ENCODE measurements at regions not wholly inside any gene's neighbourhood (a gene's known extent, or its start where the extent isn't known, plus 50 kb on each side); places are given as distances from the start of the nearest gene placed in this dataset.

DNA sequence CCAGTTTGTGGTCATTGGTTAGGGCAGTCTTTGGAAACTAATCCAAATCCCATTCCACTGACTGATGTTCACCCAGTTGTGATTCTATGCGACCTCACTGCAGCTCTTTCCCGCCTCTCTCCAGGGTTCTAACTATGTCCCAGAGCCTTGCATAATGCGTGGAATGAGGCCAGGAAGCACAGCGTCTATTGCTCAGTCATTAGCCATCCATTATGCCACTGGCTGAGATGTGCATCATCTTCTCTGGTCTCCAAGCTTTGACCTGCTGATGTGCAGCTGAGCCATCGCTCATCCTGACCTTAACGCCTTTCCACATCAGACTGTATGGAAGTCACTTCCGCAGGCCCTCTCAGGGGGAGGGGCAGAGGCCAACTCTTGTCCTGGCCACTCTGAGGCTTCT lies 115.4 kb upstream of the VRK1 start:
- H3K36me3 Mint-ChIP-seq (ENCODE audit: insufficient read depth in 1 of 3, low read depth in 3 of 3), result no peaks in the 10 kb centered on the region
- H3K4me1 Mint-ChIP-seq, result peaks cover 2 to 4% of the 10 kb centered on the region in 2 experiments; a peak in 3 of 4 replicates
- H3K18ac ChIP-seq (ENCODE audit: insufficient read length, low read depth, low read length), result no peak overlapping the region
- H2AFZ ChIP-seq (ENCODE audit: low read length), result no peak overlapping the region
- H3K4me3 Mint-ChIP-seq, result no peak overlapping the region
- no peak overlapping the region for H2BK15ac ChIP-seq (ENCODE audit: low read depth, low read length)
- H4K8ac ChIP-seq (replicated peaks; ENCODE audit: insufficient read length, low read depth, low read length), result no peak overlapping the region
- H3K14ac ChIP-seq (ENCODE audit: insufficient read depth, low read length), result no peak overlapping the region
- H3K27me3 Mint-ChIP-seq (ENCODE audit: low read depth), result peaks cover 98% of the 10 kb centered on the region
- H3K56ac ChIP-seq (ENCODE audit: insufficient read length, low read depth, low read length), result no peak overlapping the region
- H3K27me3 ChIP-seq (ENCODE audit: insufficient read depth, low read length), result peaks cover 15% of the 10 kb centered on the region; the same call in 1 of the 2 replicates
- no peak overlapping the region for H3K4me2 ChIP-seq (ENCODE audit: insufficient read depth, insufficient read length, low read length)
- no peaks in the 10 kb centered on the region for H4K20me1 ChIP-seq (ENCODE audit: control insufficient read depth, insufficient read depth, insufficient read length)
- no peak overlapping the region for H2BK5ac ChIP-seq (ENCODE audit: insufficient read length, low read length)
- H2BK20ac ChIP-seq (ENCODE audit: low read depth, low read length, poor library complexity, severe bottlenecking), result no peak overlapping the region
- TF ChIP-seq, protein P1, sequence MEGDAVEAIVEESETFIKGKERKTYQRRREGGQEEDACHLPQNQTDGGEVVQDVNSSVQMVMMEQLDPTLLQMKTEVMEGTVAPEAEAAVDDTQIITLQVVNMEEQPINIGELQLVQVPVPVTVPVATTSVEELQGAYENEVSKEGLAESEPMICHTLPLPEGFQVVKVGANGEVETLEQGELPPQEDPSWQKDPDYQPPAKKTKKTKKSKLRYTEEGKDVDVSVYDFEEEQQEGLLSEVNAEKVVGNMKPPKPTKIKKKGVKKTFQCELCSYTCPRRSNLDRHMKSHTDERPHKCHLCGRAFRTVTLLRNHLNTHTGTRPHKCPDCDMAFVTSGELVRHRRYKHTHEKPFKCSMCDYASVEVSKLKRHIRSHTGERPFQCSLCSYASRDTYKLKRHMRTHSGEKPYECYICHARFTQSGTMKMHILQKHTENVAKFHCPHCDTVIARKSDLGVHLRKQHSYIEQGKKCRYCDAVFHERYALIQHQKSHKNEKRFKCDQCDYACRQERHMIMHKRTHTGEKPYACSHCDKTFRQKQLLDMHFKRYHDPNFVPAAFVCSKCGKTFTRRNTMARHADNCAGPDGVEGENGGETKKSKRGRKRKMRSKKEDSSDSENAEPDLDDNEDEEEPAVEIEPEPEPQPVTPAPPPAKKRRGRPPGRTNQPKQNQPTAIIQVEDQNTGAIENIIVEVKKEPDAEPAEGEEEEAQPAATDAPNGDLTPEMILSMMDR (conservative IDR thresholded peaks at IDR 0.05), result no peak
- no peak overlapping the region for H3K27ac Mint-ChIP-seq
- no peak overlapping the region for H2BK12ac ChIP-seq (ENCODE audit: insufficient read length, low read depth, low read length)
- H3K27ac ChIP-seq (ENCODE audit: insufficient read length, low read depth, low read length), result no peak overlapping the region
- H4K91ac ChIP-seq (ENCODE audit: insufficient read length, low read depth, low read length), result no peak overlapping the region
- no peak overlapping the region for H4K5ac ChIP-seq (ENCODE audit: insufficient read length, low read depth, low read length)
- no peak overlapping the region for H2BK120ac ChIP-seq (ENCODE audit: low read depth, low read length, poor library complexity, severe bottlenecking)
- no peak for DNase-seq
- H3K9ac ChIP-seq (ENCODE audit: extremely low read depth, insufficient read length, low read length), result no peak overlapping the region
- H3K79me1 ChIP-seq (ENCODE audit: insufficient read depth, low read depth, low read length, poor library complexity, severe bottlenecking), result no peaks in the 10 kb centered on the region
- H3K4ac ChIP-seq (ENCODE audit: low read depth, low read length), result no peak overlapping the region
- no peaks in the 10 kb centered on the region for H3K79me2 ChIP-seq (ENCODE audit: insufficient read depth, low read length)
- H3K9me3 Mint-ChIP-seq, result no peaks in the 10 kb centered on the region; a peak in 1 of 5 replicates
- H2AK5ac ChIP-seq (ENCODE audit: insufficient read length, low read length), result no peak overlapping the region
- H3K4me1 ChIP-seq (ENCODE audit: insufficient read depth, low read length), result peaks cover 3% of the 10 kb centered on the region; the same call in 1 of the 2 replicates
- H3K23ac ChIP-seq (ENCODE audit: insufficient read length, low read depth, low read length), result no peak overlapping the region
- no peak overlapping the region for H3T11ph ChIP-seq (ENCODE audit: low read length)
- H3K23me2 ChIP-seq (ENCODE audit: insufficient read length, low read depth, low read length, poor library complexity, severe bottlenecking), result no peaks in the 10 kb centered on the region
- no CpG with 5 or more reads among the region's 7 CpGs for WGBS (ENCODE audit: extremely low coverage, insufficient read length, low lambda C conversion rate)
- no peaks in the 10 kb centered on the region for H3K9me3 ChIP-seq (ENCODE audit: control insufficient read depth, low read depth, low read length)

Data from H9 (cell line).